ENCODE measurements at regions not wholly inside any gene's neighbourhood (a gene's known extent, or its start where the extent isn't known, plus 50 kb on each side); places are given as distances from the start of the nearest gene placed in this dataset.

GRCh38 chr6:65943051-65943450, 236.0 kb upstream of the EYS start:
- intact Hi-C loops (cut with micrococcal nuclease; ENCODE audit: unreplicated experiment), result no loop called here
- Histone ChIP-seq H3K27ac (ENCODE audit: low read depth, low read length, poor library complexity, severe bottlenecking) (no peak overlapping the region), H3K36me3 (ENCODE audit: insufficient read depth, low read length, poor library complexity, severe bottlenecking) (no peaks in the 10 kb centered on the region), H3K27me3 (replicated peaks; ENCODE audit: insufficient read depth, low read depth, low read length, poor library complexity) (no peaks in the 10 kb centered on the region), H3K9me3 (ENCODE audit: low read depth, low read length, poor library complexity, severe bottlenecking) (no peaks in the 10 kb centered on the region), H3K4me1 (ENCODE audit: insufficient read depth, low read length, poor library complexity, severe bottlenecking) (no peaks in the 10 kb centered on the region), H3K4me3 (ENCODE audit: low read depth, low read length, poor library complexity, severe bottlenecking) (no peak overlapping the region)
- DNase-seq (ENCODE audit: low spot score), result no peak
- no peak for TF ChIP-seq EZH2 (IDR thresholded peaks at IDR 0.05; ENCODE audit: borderline replicate concordance, low read depth, low read length, poor library complexity, severe bottlenecking)
- TF ChIP-seq, protein P1, sequence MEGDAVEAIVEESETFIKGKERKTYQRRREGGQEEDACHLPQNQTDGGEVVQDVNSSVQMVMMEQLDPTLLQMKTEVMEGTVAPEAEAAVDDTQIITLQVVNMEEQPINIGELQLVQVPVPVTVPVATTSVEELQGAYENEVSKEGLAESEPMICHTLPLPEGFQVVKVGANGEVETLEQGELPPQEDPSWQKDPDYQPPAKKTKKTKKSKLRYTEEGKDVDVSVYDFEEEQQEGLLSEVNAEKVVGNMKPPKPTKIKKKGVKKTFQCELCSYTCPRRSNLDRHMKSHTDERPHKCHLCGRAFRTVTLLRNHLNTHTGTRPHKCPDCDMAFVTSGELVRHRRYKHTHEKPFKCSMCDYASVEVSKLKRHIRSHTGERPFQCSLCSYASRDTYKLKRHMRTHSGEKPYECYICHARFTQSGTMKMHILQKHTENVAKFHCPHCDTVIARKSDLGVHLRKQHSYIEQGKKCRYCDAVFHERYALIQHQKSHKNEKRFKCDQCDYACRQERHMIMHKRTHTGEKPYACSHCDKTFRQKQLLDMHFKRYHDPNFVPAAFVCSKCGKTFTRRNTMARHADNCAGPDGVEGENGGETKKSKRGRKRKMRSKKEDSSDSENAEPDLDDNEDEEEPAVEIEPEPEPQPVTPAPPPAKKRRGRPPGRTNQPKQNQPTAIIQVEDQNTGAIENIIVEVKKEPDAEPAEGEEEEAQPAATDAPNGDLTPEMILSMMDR (conservative IDR thresholded peaks at IDR 0.05; ENCODE audit: low read depth, low read length), result no peak
- ChIA-PET CTCF (no interaction called here), POLR2A (ENCODE audit: low non-redundant PET) (no interaction called here)
- BruUV-seq (replicated peaks), result no TSS peak

DNA sequence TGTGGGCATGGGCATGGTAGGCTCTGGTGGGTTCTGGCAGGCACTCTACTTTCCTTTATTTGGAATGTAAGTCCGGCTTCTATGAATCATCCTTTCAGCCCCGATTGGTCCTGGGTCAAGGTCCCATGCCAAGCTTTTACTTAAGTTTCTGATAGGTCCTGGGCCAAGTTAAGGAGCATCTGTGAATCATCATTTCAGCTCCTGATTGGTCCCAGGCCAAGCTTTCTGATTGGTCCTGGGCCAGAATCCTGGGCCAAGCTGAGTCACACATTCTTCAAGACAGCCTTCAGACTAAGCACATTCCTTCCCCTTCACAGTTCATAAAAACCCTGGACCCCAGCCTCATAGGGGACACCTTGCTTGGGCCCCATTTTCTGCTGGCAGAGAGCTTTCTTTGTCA, 231.0 kb upstream of the EYS start:
- no TSS peak for BruUV-seq (replicated peaks)
- TF ChIP-seq EZH2 (IDR thresholded peaks at IDR 0.05; ENCODE audit: borderline replicate concordance, low read depth, low read length, poor library complexity, severe bottlenecking), result no peak
- TF ChIP-seq, protein P1 (conservative IDR thresholded peaks at IDR 0.05; ENCODE audit: low read depth, low read length), result no peak
- DNase-seq (ENCODE audit: low spot score), result no peak
- peaks cover 3% of the 10 kb centered on the region for H3K9me3 ChIP-seq (ENCODE audit: low read depth, low read length, poor library complexity, severe bottlenecking)
- ChIA-PET CTCF (no interaction called here), POLR2A (ENCODE audit: low non-redundant PET) (no interaction called here)
- intact Hi-C loops (cut with micrococcal nuclease; ENCODE audit: unreplicated experiment), result no loop called here
- H3K27me3 ChIP-seq (replicated peaks; ENCODE audit: insufficient read depth, low read depth, low read length, poor library complexity), result no peaks in the 10 kb centered on the region
- no peak overlapping the region for H3K4me3 ChIP-seq (ENCODE audit: low read depth, low read length, poor library complexity, severe bottlenecking)
- H3K36me3 ChIP-seq (ENCODE audit: insufficient read depth, low read length, poor library complexity, severe bottlenecking), result no peaks in the 10 kb centered on the region
- no peak overlapping the region for H3K27ac ChIP-seq (ENCODE audit: low read depth, low read length, poor library complexity, severe bottlenecking)
- no peaks in the 10 kb centered on the region for H3K4me1 ChIP-seq (ENCODE audit: insufficient read depth, low read length, poor library complexity, severe bottlenecking)

DNA sequence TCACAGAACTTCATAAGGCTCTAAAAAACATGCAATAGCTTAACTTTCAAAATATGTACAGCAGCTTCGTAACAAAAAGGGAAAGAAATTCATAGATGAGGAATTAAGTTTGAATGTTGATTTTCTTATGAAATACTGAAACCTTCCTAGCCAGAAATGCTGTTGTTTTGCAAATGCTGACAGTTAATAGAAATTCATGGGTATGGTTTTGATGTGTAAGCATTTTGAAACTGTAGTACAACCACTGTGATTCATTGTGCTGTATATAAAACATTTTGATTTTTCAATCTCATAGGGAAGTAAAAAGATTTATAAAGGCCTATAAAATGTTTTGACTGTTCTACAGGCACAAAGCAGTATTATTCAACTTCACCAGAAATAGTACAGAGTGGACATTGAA, 228.4 kb upstream of the EYS start:
- no peak overlapping the region for H3K27ac ChIP-seq (ENCODE audit: low read depth, low read length, poor library complexity, severe bottlenecking)
- no peaks in the 10 kb centered on the region for H3K27me3 ChIP-seq (replicated peaks; ENCODE audit: insufficient read depth, low read depth, low read length, poor library complexity)
- no peak for DNase-seq (ENCODE audit: low spot score)
- intact Hi-C loops (cut with micrococcal nuclease; ENCODE audit: unreplicated experiment), result no loop called here
- ChIA-PET CTCF (no interaction called here), POLR2A (ENCODE audit: low non-redundant PET) (no interaction called here)
- no peaks in the 10 kb centered on the region for H3K36me3 ChIP-seq (ENCODE audit: insufficient read depth, low read length, poor library complexity, severe bottlenecking)
- H3K9me3 ChIP-seq (ENCODE audit: low read depth, low read length, poor library complexity, severe bottlenecking), result peaks cover 3% of the 10 kb centered on the region
- TF ChIP-seq, protein P1 (conservative IDR thresholded peaks at IDR 0.05; ENCODE audit: low read depth, low read length), result no peak
- TF ChIP-seq EZH2 (IDR thresholded peaks at IDR 0.05; ENCODE audit: borderline replicate concordance, low read depth, low read length, poor library complexity, severe bottlenecking), result no peak
- H3K4me1 ChIP-seq (ENCODE audit: insufficient read depth, low read length, poor library complexity, severe bottlenecking), result no peaks in the 10 kb centered on the region
- BruUV-seq (replicated peaks), result no TSS peak
- H3K4me3 ChIP-seq (ENCODE audit: low read depth, low read length, poor library complexity, severe bottlenecking), result no peak overlapping the region

Data from A673 (cell line).